Epithelial cell of proximal tubule (primary cell): ENCODE measurements at regions not wholly inside any gene's neighbourhood (a gene's known extent, or its start where the extent isn't known, plus 50 kb on each side); places are given as distances from the start of the nearest gene placed in this dataset.

Experiments used
- DNase-seq: peaks from one replicate; pipeline ENCODE4 v3.0.0-alpha.2; 2011; ENCODE audit warnings: low read depth
- H3K4me3 ChIP-seq: 2 replicates; pipeline ENCODE4 v1.5.1; 2011; ENCODE audit warnings: low read depth, mild to moderate bottlenecking, low read length
- TF ChIP-seq, protein P1 (sequence below): conservative IDR thresholded peaks from 2 replicates; pipeline ENCODE4 v1.5.1; 2012; ENCODE audit warnings: low read depth, mild to moderate bottlenecking, low read length

DNA sequence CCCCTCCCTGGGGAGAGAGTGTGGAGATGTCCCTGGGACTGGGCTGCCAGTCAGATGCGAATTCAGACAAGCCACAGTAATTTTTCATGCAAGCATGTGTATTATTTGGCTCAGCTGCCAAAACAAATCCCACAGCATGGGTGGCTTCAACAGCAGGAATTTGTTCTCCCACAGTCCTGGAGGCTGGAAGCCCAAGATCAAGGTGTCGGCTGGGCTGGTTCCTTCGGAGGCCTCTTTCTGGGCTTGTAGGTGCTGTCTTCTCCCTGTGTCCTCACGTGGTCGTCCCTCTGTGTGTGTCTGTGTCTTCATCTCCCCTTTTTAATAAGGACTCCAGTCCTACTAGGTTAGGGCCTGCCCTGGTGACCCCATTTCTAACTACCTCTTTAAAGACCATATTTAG, 91.9 kb upstream of the ACTRT2 start:
- DNase-seq = no peak
- no peak overlapping the region for H3K4me3 ChIP-seq
- TF ChIP-seq, protein P1, sequence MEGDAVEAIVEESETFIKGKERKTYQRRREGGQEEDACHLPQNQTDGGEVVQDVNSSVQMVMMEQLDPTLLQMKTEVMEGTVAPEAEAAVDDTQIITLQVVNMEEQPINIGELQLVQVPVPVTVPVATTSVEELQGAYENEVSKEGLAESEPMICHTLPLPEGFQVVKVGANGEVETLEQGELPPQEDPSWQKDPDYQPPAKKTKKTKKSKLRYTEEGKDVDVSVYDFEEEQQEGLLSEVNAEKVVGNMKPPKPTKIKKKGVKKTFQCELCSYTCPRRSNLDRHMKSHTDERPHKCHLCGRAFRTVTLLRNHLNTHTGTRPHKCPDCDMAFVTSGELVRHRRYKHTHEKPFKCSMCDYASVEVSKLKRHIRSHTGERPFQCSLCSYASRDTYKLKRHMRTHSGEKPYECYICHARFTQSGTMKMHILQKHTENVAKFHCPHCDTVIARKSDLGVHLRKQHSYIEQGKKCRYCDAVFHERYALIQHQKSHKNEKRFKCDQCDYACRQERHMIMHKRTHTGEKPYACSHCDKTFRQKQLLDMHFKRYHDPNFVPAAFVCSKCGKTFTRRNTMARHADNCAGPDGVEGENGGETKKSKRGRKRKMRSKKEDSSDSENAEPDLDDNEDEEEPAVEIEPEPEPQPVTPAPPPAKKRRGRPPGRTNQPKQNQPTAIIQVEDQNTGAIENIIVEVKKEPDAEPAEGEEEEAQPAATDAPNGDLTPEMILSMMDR = no peak

DNA sequence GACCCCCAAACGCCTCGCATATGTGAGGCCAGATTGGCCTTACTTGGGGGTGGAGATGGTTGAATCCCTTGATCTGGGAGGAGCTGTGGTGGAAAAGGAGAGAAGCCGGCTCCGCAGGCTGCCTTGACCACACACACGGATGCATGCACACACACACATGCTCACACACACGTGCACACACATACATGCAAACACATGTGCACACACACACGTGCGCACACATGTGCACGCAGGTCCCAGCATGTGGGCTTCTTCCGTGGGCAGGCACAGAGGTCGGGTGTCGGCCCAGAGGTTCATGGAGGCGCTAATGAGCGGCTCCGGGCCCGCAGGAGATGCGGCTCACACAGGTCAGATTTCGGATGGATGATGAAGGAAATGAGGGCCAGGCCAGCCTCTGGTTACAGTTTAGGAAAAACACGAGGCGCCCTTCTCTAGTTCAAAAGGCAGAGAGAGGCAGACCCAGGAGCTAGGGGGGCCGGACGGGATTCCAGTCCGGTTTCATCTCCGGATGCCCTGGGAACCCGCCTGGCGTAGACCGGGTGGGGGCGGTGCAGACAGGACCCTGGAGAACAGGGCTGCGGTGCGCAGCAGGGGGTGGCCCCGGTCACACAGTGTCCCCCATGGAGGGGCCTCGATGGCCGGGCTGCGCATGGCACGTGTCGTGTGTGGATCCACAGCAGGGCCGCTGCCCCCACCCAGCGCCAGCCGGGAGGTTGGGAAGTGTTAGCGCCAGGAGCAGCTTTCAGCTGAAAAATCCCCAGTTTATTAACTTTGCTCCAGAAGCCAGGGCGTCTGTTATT, 91.1 kb upstream of the ACTRT2 start:
- no peak overlapping the region for H3K4me3 ChIP-seq
- TF ChIP-seq, protein P1 = no peak
- DNase-seq = no peak

DNA sequence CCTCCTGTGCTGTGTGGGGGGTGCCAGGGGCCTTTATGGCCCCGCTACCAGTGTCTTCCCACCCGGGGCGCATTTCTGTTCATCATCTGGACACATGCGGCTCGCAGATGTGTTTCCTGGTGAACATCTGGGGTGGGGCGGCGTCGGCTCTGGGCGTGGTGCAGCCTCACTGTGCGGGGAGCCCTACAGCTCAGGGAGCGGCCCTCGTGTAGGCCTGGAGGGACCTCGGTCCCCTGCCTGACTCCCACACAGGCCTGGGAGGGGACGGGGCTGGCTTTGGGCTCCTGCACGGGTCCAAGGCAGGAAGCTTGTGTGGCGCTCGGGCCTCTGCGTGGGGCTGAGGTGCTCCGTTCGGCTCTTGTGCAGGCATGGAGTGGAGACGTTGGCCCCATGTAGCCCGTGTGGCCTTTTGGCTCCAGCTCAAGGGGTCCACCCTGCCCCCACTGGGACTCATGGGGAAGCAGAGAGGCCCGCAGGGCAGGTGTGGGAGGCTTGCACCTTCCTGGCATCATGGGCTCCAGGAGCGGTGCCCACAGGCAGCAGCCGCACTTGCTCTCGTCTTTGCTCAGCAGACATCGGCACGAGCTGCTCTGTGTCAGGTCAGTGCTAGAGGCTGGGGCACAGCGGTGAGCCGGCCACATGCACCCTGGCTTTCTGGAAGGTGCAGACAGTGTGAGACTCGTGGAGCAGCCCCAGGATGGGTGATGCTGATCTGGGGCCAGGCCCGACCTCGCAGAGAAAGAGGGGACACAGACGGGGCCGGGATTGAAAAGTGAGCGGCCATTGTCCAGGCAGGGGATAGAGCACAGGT, 90.1 kb upstream of the ACTRT2 start:
- DNase-seq = no peak
- TF ChIP-seq, protein P1 = no peak
- no peak overlapping the region for H3K4me3 ChIP-seq

DNA sequence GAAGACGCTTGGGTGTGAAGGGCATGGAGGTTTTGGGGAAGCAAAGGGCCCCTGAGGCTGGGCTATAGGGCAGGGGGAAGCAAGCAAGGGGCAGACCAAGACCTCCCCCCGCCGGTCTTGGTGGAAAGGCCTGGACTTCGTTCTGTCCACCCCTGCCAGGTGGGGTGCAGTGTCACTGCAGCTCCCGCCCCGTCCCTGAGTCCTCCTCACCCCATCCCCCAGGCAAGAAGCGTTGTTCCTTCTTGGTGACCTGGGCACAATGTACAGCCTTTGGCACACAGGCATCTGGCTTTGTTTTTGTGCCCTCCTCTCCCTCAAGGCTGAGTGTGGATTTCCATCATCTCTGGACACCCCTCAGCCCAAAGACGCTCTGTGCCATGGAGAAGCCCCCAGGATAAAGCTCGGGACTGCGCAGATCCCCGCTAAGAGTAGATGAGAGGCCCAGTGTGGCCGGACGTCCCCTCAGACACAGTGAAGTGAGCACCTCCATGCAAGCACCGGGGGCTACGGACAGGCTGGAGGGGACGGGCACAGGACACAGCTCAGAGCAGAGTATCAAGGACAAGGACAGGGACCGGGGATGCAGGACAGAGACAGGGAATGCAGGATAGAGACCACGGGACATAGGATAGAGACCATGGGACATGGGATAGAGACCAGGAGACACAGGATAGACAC, 89.4 kb upstream of the ACTRT2 start:
- no peak overlapping the region for H3K4me3 ChIP-seq
- no peak for DNase-seq
- TF ChIP-seq, protein P1 = no peak

DNA sequence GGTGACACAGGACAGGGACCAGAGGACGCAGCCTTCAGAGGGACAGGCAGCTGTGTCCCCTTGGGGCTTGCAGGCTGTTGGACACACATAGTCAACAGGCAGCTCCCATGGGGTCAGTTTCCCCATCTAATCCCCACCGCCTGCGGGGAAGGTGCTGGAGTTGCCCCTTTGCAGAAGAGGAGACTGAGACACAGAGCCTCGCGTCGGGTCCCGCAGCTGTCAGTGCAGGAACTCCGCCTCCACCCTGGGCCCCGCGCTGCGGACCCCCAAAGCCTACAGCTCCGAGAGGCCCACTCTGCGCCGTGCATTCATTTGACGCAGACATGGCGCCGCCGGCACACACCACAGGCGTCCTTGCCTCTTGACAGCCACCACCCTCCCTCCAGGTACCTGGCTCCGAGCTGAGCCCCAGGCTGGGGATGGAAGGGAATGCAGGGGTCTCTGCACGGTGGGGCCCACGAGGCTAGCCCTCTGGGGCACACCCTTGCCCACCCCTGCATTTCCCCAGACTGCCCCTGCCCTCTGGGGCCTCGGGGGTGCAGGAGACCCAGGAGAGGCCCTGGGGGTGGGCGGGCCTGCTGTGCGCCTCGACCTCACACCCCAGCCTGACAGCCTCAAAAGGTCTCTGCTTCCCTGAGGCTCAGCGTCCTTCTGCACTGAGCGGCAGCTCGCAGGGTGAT, 88.5 kb upstream of the ACTRT2 start:
- TF ChIP-seq, protein P1 = no peak
- H3K4me3 ChIP-seq = no peak overlapping the region
- DNase-seq = no peak

DNA sequence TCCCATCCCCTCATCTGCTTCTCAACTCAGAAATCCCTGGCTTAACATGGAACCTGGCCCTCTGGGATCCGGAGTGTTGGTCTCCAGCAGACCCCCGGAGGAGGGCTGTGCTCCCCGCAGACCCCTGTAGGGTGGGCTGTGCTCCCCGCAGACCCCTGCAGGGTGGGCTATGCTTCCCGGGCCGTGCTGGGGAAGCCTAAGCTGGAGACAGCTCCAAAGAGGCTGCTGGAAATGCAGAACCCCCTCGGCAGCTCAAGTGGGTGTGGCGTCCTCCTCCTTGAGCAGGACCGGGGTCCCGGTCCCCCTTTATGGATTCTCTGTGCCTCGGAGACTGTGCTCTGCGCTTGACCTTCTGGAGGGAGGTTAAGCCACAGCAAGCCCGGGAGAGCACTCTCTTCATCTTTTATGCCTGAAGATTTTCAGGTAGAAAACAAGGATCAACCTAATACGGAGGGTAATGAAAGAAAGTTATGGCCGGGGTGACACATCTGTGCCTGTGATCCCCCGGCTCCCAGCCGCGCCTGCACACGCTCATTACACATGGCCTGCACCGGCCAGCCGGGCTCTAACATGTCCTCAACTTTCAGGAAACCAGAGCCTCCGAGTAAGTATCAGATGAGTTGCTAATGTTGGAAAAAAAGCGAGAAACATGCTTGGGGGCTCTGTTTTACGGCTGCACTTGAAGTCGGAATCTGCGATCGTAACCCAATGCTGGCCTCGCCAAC, 87.7 kb upstream of the ACTRT2 start:
- DNase-seq = no peak
- TF ChIP-seq, protein P1 = no peak

More for the DNA sequence above, 87.7 kb upstream of the ACTRT2 start:
- H3K4me3 ChIP-seq = no peak overlapping the region
